ENCODE measurements at regions not wholly inside any gene's neighbourhood (a gene's known extent, or its start where the extent isn't known, plus 50 kb on each side); places are given as distances from the start of the nearest gene placed in this dataset.
"Not testable (repeated sequence)": the region's sequence is repeated elsewhere in the genome, so short reads cannot be mapped to it uniquely, and the experiment has no call there.

DNA sequence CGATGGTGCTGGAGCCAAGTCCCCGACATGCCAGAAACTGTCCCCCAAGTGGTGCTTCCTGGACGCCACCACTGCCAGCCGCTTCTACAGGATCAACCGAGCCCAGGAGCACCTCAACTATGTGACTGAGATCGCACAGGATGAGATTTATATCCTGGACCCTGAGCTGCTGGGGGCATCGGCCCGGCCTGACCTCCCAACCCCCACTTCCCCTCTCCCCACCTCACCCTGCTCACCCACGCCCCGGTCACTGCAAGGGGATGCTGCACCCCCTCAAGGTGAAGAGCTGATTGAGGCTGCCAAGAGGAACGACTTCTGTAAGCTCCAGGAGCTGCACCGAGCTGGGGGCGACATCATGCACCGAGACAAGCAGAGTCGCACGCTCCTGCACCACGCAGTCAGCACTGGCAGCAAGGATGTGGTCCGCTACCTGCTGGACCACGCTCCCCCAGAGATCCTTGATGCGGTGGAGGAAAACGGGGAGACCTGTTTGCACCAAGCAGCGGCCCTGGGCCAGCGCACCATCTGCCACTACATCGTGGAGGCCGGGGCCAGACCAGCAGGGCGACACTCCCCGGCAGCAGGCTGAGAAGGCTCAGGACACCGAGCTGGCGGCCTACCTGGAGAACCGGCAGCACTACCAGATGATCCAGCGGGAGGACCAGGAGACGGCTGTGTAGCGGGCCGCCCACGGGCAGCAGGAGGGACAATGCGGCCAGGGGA is 91.0 kb downstream of the LACC1 start:
- H3K9ac ChIP-seq, H3K4me3 ChIP-seq, H4K20me1 ChIP-seq, H3K4me2 ChIP-seq, H3K27ac ChIP-seq, H3K27me3 ChIP-seq, H3K4me1 ChIP-seq, H3K36me3 ChIP-seq: not testable (repeated sequence)
- peaks cover 21 to 33% (median 30%) of the 10 kb centered on the region in 11 experiments for H3K9me3 ChIP-seq (replicated peaks in 1 of 11)

DNA sequence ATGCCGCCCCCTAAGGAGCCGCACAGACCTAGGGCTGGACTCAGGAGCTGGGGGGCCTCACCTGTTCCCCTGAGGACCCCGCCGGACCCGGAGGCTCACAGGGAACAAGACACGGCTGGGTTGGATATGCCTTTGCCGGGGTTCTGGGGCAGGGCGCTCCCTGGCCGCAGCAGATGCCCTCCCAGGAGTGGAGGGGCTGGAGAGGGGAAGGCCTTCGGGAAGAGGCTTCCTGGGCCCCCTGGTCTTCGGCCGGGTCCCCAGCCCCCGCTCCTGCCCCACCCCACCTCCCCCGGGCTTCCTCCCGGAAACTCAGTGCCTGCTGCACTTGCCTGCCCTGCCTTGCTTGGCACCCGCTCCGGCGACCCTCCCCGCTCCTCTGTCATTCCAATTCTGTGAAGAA is 91.6 kb downstream of the LACC1 start:
- not testable (repeated sequence) for H3K9ac ChIP-seq, H4K20me1 ChIP-seq, H3K4me3 ChIP-seq, H3K27ac ChIP-seq, H3K36me3 ChIP-seq, H3K4me2 ChIP-seq, H3K27me3 ChIP-seq, H3K4me1 ChIP-seq
- H3K9me3 ChIP-seq (replicated peaks in 1 of 11), result peaks cover 25 to 37% (median 32%) of the 10 kb centered on the region in 11 experiments

DNA sequence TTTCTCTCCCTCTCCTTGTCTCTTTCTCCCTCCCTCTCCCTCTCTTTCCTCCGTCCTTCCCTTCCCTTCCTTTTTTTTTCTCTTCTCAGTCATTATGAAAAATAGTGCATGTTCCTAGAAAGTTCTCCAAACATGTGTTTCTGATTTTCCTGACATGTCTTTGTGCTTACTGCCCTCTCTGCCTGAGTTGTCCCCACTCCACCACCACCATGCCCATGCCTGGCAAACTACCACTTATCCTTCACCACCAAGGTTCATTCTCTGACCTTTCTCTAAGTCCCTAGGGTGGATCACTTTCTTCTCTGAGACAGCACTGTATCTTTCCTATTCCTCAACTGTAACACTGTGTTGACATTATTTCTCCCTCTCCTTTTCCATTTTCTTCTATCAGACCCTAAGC is 98.2 kb downstream of the LACC1 start:
- no peak for TF ChIP-seq Cebpa-rat (IDR thresholded peaks at IDR 0.05)
- no peaks in the 10 kb centered on the region for H3K36me3 ChIP-seq
- no peak overlapping the region for H3K27ac ChIP-seq
- no peaks in the 10 kb centered on the region for H3K27me3 ChIP-seq
- H3K9ac ChIP-seq, result no peak overlapping the region
- H4K20me1 ChIP-seq, result no peaks in the 10 kb centered on the region
- peaks cover 0 to 13% (median 9%) of the 10 kb centered on the region in 11 experiments; a peak in 12 of 22 replicates for H3K9me3 ChIP-seq (replicated peaks in 1 of 11)
- H3K4me3 ChIP-seq, result no peak overlapping the region
- H3K4me2 ChIP-seq, result no peak overlapping the region
- H3K4me1 ChIP-seq, result no peaks in the 10 kb centered on the region

DNA sequence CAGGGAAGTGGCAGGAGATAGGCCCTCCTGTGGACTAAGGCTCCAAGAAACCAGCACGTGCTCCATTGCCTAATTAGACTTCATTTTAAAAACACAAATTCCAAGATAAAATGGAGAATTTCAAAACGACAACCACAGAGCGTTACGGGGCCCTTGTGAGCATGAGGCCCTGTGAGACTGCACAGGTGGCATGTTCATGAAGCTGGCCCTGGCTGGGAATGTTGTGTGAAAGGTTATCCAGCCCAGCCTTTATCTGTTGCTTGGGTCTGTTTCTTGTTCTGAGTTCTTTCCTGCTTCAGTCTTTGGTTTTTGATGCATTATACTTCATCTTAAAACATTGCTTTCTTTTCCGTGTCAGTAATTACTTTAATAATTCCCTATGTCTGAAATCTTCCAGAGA is 99.0 kb downstream of the LACC1 start:
- Histone ChIP-seq H3K4me1 (no peaks in the 10 kb centered on the region), H3K36me3 (no peaks in the 10 kb centered on the region), H3K4me3 (no peak overlapping the region), H4K20me1 (no peaks in the 10 kb centered on the region), H3K27me3 (no peaks in the 10 kb centered on the region), H3K9ac (no peak overlapping the region), H3K4me2 (no peak overlapping the region), H3K27ac (no peak overlapping the region), H3K9me3 (replicated peaks in 1 of 11) (peaks cover 0 to 13% (median 9%) of the 10 kb centered on the region in 11 experiments; a peak in 12 of 22 replicates)
- no peak for TF ChIP-seq Cebpa-rat (IDR thresholded peaks at IDR 0.05)

DNA sequence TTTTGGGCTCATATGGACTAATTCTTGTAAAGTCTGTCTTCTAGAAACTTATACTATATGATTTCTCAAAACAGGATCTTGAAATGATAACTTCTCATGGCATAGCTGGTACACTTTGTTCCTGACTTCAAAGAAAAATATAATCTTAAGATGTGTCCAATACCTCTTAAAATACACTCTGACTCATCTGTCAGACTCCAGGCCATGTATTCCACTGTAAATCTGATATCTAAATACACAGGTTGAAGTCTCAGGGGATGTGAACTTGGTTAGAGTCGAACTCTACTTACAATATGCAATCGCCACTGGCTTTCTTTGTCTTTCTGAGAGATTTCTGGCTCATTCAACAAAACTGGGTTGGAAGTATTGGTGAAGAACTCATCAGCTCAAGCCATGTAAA is 99.8 kb downstream of the LACC1 start:
- Histone ChIP-seq H3K4me2 (no peak overlapping the region), H3K27ac (no peak overlapping the region), H3K4me3 (no peak overlapping the region), H4K20me1 (no peaks in the 10 kb centered on the region), H3K36me3 (no peaks in the 10 kb centered on the region), H3K27me3 (no peaks in the 10 kb centered on the region), H3K9ac (no peak overlapping the region), H3K4me1 (no peaks in the 10 kb centered on the region), H3K9me3 (replicated peaks in 1 of 11) (peaks cover 0 to 13% (median 9%) of the 10 kb centered on the region in 11 experiments; a peak in 12 of 22 replicates)
- no peak for TF ChIP-seq Cebpa-rat (IDR thresholded peaks at IDR 0.05)

DNA sequence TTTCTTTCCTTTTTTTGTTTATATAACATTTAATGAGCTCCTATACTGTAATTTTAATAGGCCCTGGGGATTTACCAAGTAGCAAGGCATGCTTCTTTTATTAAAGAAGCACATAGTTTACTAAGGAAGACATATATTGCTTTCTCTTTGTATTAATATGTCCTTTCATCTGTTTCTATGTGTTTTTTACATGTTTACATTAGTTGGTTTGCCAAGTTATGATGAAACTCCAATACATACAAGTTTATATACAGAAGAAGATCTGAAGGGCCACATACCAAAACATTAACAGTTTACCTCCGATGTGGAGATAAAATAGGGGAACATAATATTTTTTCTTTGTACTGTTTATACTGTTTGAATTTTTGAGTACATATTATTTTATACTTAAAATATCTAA is 100.9 kb downstream of the LACC1 start:
- H3K4me1 ChIP-seq, result peaks cover 0 to under 1% (median 0%) of the 10 kb centered on the region in 10 experiments; a peak in 1 of 20 replicates
- H3K27ac ChIP-seq, result no peak overlapping the region
- no peaks in the 10 kb centered on the region for H3K27me3 ChIP-seq
- H3K4me2 ChIP-seq, result no peak overlapping the region
- no peak overlapping the region for H3K9ac ChIP-seq
- H3K36me3 ChIP-seq, result no peaks in the 10 kb centered on the region
- peaks cover 0 to 13% (median 9%) of the 10 kb centered on the region in 11 experiments; a peak in 12 of 22 replicates for H3K9me3 ChIP-seq (replicated peaks in 1 of 11)
- H4K20me1 ChIP-seq, result no peaks in the 10 kb centered on the region
- no peak for TF ChIP-seq Cebpa-rat (IDR thresholded peaks at IDR 0.05)
- no peak overlapping the region for H3K4me3 ChIP-seq

DNA sequence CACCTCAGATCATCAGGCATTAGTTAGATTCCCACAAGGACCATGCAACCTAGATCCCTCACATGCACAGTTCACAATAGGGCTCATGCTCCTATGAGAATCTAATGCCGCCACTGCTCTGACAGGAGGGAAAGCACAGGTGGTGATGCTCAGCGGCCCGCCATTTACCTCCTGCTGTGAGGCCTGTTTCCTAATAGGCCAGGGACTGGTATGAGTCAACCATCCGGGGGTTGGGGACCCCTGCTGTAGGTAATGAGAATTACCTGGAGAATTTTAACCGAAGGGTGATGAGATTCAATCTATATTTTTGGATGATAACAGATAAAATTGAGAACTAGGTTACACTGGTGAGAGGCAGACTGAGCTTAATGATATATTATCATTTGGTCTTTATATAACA is 101.4 kb downstream of the LACC1 start:
- no peaks in the 10 kb centered on the region for H3K27me3 ChIP-seq
- TF ChIP-seq Cebpa-rat (IDR thresholded peaks at IDR 0.05), result no peak
- no peak overlapping the region for H3K4me2 ChIP-seq
- H3K4me3 ChIP-seq, result no peak overlapping the region
- H3K9me3 ChIP-seq (replicated peaks in 1 of 11), result peaks cover 0 to 12% (median 7%) of the 10 kb centered on the region in 11 experiments; a peak in 12 of 22 replicates
- H3K27ac ChIP-seq, result no peak overlapping the region
- peaks cover 0 to 5% (median 1%) of the 10 kb centered on the region in 10 experiments; a peak in 10 of 20 replicates for H3K4me1 ChIP-seq
- no peaks in the 10 kb centered on the region for H3K36me3 ChIP-seq
- H4K20me1 ChIP-seq, result no peaks in the 10 kb centered on the region
- H3K9ac ChIP-seq, result no peak overlapping the region

DNA sequence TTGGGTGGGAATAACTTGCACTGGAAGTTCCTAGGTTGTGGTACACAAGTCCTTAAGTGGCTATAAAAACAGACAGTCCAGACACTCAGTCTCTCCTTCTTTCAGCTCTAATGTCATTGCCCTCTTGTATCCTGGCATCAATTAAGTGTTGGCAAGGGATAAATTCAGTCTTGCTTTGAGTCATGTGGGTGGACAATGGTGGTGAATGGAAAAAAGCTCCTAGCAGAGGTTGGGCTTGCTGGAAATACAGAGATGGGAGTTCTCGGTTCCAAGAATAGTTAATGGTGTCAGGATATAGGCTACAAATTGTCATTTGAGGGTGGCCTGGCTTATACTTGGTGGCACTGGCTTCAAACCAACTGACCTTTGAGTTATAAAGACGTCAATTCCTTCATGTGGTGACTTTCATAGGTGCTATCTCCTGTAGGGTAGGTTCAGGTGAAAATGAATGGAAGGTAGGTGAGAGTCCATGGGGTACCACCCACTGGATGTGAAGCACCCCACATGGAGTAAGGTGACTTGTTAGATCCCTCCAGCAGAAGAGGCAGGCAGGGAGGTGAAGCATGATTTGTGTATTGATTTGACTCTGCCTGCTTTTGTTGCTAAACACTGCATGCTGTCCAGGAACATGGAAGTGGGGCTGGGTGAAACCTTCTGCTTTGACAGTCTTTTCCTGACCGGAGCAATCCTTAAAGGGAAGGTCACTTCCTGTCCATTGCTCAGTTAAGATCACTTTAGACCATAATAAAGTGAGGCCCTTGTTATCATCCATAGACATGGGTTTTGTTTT is 102.0 kb downstream of the LACC1 start:
- H3K9ac ChIP-seq, result no peak overlapping the region
- H3K4me2 ChIP-seq, result no peak overlapping the region
- no peak overlapping the region for H3K4me3 ChIP-seq
- no peaks in the 10 kb centered on the region for H3K27me3 ChIP-seq
- no peak overlapping the region for H3K27ac ChIP-seq
- H3K4me1 ChIP-seq, result peaks cover 0 to 12% (median 7%) of the 10 kb centered on the region in 10 experiments; a peak in 10 of 20 replicates
- no peaks in the 10 kb centered on the region for H4K20me1 ChIP-seq
- H3K36me3 ChIP-seq, result no peaks in the 10 kb centered on the region
- TF ChIP-seq Cebpa-rat (IDR thresholded peaks at IDR 0.05), result no peak
- H3K9me3 ChIP-seq (replicated peaks in 1 of 11), result peaks cover 0 to 6% (median 1%) of the 10 kb centered on the region in 11 experiments; a peak in 4 of 22 replicates

DNA sequence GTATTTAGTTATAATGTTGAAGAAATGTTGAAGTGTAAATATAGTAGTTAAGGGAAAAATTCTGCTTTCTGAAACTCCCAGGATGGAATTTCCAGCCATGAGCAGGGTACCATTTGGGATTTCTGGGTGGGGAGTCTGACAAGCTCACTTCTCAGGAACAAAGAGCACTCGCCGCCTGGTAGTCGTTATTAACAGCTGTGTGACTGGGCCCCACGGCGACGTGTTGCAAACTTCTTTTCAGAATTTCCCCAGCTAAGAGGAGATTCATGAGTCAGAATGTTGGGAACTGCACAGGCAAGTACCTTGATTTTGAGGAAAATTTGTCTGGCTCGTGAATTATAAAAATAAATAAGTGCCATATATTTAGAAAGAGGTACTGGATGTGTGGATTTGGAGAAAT is 103.7 kb downstream of the LACC1 start:
- no peaks in the 10 kb centered on the region for H4K20me1 ChIP-seq
- peaks cover 0 to 3% (median 0%) of the 10 kb centered on the region in 11 experiments; a peak in 1 of 22 replicates for H3K9me3 ChIP-seq (replicated peaks in 1 of 11)
- H3K27ac ChIP-seq, result no peak overlapping the region
- TF ChIP-seq Cebpa-rat (IDR thresholded peaks at IDR 0.05), result no peak
- H3K36me3 ChIP-seq, result no peaks in the 10 kb centered on the region
- H3K9ac ChIP-seq, result no peak overlapping the region
- H3K4me3 ChIP-seq, result no peak overlapping the region
- H3K4me1 ChIP-seq, result peaks cover 0 to 16% (median 7%) of the 10 kb centered on the region in 10 experiments; a peak in 10 of 20 replicates
- H3K4me2 ChIP-seq, result no peak overlapping the region
- H3K27me3 ChIP-seq, result no peaks in the 10 kb centered on the region
